ENCODE measurements at regions not wholly inside any gene's neighbourhood (a gene's known extent, or its start where the extent isn't known, plus 50 kb on each side); places are given as distances from the start of the nearest gene placed in this dataset.

- TF ChIP-seq POLR2A (IDR thresholded peaks at IDR 0.05; ENCODE audit: extremely low read depth, insufficient read length) (no peak), CTCF (IDR thresholded peaks at IDR 0.05; ENCODE audit: low read depth, low read length) (no peak), MYC (IDR thresholded peaks at IDR 0.05; ENCODE audit: low read depth, low read length) (no peak), MAX (IDR thresholded peaks at IDR 0.05; ENCODE audit: low read depth, low read length) (no peak)
Observed at GRCh38 chr6:19289457-19289856, 547.7 kb upstream of the ID4 start.
